Epithelial cell of esophagus (primary cell): ENCODE measurements at regions not wholly inside any gene's neighbourhood (a gene's known extent, or its start where the extent isn't known, plus 50 kb on each side); places are given as distances from the start of the nearest gene placed in this dataset.

Experiments used
- DNase-seq: peaks from one replicate; pipeline ENCODE4 v3.0.0; 2010; ENCODE audit warnings: low read depth
- H3K4me3 ChIP-seq: 2 replicates; pipeline ENCODE4 v1.5.1; 2011; ENCODE audit warnings: mild to moderate bottlenecking, low read length, control low read depth
- TF ChIP-seq, protein P1 (sequence below): IDR thresholded peaks from 2 replicates; pipeline ENCODE4 v1.5.1; 2011; ENCODE audit warnings: low read depth, mild to moderate bottlenecking, low read length, control low read depth, inconsistent platforms; ENCODE audit not compliant: insufficient read depth; ENCODE audit errors: missing control alignments

DNA sequence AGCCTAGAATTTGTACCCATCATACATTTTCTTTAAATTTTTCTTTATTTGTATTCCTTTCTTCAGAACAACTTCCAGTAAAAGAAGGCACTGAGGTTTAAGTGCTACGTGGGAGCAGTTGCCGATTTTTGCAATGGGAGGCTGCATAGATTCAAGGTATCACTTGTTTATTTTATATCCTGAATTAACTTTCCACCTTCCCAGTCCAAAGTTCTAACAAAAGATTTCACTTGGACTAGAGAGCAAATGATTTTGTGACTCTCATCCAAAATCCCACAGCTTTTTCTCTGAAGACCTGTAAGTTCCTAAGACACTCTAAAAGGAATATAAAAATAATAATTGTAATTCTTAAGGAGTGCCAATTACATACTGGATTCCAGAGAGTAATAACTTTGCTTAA is 139.1 kb upstream of the SPRY4 start:
- TF ChIP-seq, protein P1, sequence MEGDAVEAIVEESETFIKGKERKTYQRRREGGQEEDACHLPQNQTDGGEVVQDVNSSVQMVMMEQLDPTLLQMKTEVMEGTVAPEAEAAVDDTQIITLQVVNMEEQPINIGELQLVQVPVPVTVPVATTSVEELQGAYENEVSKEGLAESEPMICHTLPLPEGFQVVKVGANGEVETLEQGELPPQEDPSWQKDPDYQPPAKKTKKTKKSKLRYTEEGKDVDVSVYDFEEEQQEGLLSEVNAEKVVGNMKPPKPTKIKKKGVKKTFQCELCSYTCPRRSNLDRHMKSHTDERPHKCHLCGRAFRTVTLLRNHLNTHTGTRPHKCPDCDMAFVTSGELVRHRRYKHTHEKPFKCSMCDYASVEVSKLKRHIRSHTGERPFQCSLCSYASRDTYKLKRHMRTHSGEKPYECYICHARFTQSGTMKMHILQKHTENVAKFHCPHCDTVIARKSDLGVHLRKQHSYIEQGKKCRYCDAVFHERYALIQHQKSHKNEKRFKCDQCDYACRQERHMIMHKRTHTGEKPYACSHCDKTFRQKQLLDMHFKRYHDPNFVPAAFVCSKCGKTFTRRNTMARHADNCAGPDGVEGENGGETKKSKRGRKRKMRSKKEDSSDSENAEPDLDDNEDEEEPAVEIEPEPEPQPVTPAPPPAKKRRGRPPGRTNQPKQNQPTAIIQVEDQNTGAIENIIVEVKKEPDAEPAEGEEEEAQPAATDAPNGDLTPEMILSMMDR, result no peak
- no peak overlapping the region for H3K4me3 ChIP-seq
- DNase-seq, result no peak

DNA sequence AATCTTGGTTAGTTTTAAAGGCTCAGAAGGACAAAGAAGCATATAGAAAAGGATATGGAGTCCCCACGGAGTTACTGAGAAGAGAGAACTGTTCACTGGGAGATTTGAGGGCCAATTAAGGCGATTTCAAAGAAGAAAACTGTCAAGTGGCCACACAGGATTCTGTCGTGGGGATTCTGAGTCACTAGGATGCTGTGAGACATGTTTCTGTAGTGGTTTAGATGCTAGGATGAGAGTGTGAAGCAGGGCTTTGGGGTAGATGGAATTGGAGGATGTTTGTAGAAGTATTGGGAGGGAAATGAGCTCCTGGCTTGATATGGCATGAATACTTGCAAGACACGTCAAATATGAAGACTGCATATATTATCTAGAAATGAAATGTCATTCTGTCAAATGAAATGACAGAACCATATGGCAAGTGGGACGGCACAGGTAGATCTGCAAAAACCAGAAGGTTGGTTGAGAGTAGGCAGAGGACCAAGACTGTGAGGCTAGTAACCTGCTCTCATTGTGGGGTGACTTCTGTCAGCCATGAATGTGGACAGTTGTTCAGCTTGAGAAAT is 136.3 kb upstream of the SPRY4 start:
- no peak overlapping the region for H3K4me3 ChIP-seq
- no peak for DNase-seq
- TF ChIP-seq, protein P1, result no peak

DNA sequence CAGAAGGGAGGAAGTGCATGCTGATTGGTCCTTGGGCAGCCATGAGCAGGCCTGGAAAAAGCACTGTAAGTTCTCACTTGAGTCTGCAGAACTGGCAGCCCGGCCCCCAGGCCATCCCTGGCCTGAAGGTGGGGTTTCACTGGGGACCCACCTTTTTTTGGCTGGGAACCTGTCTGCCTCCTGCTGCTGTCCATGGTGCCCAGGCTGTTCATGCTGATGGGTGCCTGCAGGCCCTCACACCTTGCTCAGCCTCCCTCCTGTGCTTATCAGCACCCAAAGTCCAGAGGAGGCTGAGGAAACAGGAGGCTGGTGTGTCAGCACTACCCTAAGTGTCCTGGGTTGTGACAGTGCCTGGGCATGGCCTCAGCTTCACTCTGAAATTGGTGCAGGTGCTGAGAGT is 134.4 kb upstream of the SPRY4 start:
- TF ChIP-seq, protein P1, result no peak
- no peak overlapping the region for H3K4me3 ChIP-seq

DNA sequence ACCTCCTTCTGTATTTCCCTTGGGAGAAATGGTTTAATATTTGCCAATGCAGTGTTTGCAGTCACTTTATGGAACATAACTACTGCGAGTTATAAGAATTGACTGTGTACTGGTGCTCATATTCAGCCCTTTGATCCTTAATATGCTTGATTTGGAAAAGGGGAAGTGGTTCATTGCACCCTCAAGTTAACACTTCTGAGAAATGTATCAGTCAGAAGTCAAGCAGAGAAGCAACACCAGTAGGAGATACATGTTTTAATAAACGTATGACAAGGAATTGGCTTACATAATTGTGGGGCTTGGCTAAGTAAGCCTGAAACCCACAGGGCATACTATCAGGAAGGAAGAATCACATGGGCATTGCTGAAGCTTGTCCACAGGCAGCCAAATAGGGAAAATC is 131.0 kb upstream of the SPRY4 start:
- no peak for DNase-seq
- TF ChIP-seq, protein P1, result no peak
- no peak overlapping the region for H3K4me3 ChIP-seq

More for the DNA sequence above, 134.4 kb upstream of the SPRY4 start:
- DNase-seq, result no peak

DNA sequence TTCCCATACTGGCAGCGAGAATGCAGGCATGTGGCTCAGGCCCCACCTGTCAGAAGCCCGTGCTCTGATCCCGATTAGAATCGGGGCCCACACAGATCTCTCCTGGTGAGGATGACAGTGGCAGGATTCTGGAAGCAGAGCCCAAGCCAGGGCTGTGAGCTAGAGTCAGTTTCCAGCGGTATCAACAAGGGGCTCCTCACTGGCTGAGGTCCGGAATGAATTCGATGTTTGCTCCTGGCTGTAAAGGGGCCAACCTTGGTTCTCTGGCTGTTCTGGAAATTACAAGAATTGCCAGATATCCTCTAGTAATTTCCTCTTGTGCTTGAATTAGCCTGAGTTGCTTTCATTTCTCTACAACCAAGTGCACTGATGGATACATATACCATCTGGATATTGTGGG is 129.1 kb upstream of the SPRY4 start:
- no peak overlapping the region for H3K4me3 ChIP-seq
- TF ChIP-seq, protein P1, result no peak
- no peak for DNase-seq

DNA sequence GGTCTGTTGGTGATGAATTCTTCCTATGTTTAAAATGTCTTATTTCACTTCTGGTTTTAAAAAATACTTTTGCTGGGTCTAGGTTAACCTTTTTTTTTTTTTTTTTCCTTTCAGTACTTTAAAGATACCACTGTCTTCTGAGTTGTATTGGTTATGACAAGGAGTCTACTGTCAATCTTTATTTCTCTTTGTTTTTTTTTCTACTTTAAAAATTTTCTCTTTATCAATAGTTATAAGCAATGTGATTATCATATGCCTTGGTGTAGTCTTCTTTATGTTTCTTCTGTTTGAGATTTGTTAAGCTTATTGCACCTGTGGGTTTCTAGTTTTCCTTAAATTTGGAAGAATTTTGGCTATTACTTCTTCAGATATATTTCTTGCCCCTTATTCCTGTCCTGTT is 125.6 kb upstream of the SPRY4 start:
- no peak for DNase-seq
- TF ChIP-seq, protein P1, result no peak
- no peak overlapping the region for H3K4me3 ChIP-seq

DNA sequence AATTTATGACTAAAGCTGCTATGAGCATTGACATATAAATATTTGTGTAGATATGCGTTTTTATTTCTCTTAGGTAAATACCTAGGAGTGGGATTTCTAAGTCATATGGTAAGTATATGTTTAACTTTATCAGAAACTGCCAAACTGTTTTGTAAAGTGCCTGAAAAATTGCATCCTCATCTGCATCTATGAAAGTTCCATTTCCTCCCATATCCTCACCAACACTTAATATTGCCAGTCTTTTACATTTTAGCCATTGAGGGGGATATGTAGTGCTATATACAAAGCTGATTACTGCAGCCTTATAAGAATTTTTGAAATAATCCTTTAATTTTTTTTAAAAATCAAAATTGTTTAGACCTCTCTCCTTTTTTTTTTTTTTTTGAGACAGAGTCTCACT is 123.1 kb upstream of the SPRY4 start:
- no peak overlapping the region for H3K4me3 ChIP-seq
- TF ChIP-seq, protein P1, result no peak
- DNase-seq, result no peak
